ENCODE measurements at regions not wholly inside any gene's neighbourhood (a gene's known extent, or its start where the extent isn't known, plus 50 kb on each side); places are given as distances from the start of the nearest gene placed in this dataset.
A peak's percentile ranks its signal among the peaks of the same experiment; 100 is the strongest.

GRCh38 chr1:229108598-229109201 lies 162.2 kb upstream of the RAB4A start (continued):
- TF ChIP-seq ARID5B (CRISPR knock-in tag; IDR thresholded peaks at IDR 0.05) (0 out of 2 replicates have a peak, but pooled peaks have one; percentile 18), TCF7 (IDR thresholded peaks at IDR 0.05; ENCODE audit: low read depth) (no peak), ZNF646 (CRISPR knock-in tag; IDR thresholded peaks at IDR 0.05) (no peak), FOXJ3 (CRISPR knock-in tag; IDR thresholded peaks at IDR 0.05; ENCODE audit: borderline replicate concordance) (no peak), TEF (CRISPR knock-in tag; IDR thresholded peaks at IDR 0.05) (no peak), PITX1 (CRISPR knock-in tag; IDR thresholded peaks at IDR 0.05) (peak; percentile 73), TMF1 (CRISPR knock-in tag; IDR thresholded peaks at IDR 0.05; ENCODE audit: low read depth) (no peak), ZNF274 (CRISPR knock-in tag; IDR thresholded peaks at IDR 0.05) (peak; percentile 43; the same call in 1 of the 2 replicates), MLX (CRISPR knock-in tag; IDR thresholded peaks at IDR 0.05) (no peak), BCL3 (CRISPR knock-in tag; IDR thresholded peaks at IDR 0.05) (0 out of 2 replicates have a peak, but pooled peaks have one; percentile 45), E2F2 (CRISPR knock-in tag; IDR thresholded peaks at IDR 0.05; ENCODE audit: borderline replicate concordance) (no peak), ZSCAN21 (CRISPR knock-in tag; IDR thresholded peaks at IDR 0.05; ENCODE audit: borderline replicate concordance) (no peak), NR3C1 (CRISPR knock-in tag; IDR thresholded peaks at IDR 0.05) (no peak)

Measured in HepG2 (cell line).